ENCODE measurements at regions not wholly inside any gene's neighbourhood (a gene's known extent, or its start where the extent isn't known, plus 50 kb on each side); places are given as distances from the start of the nearest gene placed in this dataset.
"Not testable (repeated sequence)": the region's sequence is repeated elsewhere in the genome, so short reads cannot be mapped to it uniquely, and the experiment has no call there.

DNA sequence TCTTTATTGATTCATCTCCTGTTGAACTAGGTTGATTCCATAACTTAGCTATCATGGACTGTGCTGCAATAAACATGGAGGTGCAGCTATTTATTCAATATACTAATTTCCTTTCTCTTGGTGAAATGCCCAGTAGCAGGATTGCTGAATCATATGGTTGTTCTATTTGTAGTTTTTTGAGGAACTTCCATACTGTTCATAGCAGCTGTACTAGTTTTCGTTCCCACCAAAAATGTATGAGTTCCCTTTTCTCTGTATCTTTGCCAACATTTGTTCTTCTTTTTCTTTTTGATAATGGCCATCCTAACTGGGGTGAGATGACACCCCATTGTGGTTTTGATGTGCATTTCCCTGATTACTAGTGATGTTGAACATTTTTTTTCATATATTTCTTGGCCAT lies 87.2 kb upstream of the NAV2 start:
- no peak for DNase-seq

- DNase-seq = no peak
These were observed 94.7 kb upstream of the NAV2 start for GRCh38 chr11:19617696-19618523.

- DNase-seq = no peak
These were observed 97.1 kb upstream of the NAV2 start for GRCh38 chr11:19615341-19616183.

GRCh38 chr11:19614370-19614940 lies 98.2 kb upstream of the NAV2 start:
- DNase-seq = no peak

- not testable (repeated sequence) for DNase-seq
These were observed 100.6 kb upstream of the NAV2 start for GRCh38 chr11:19612025-19612424.

GRCh38 chr11:19607656-19608360 lies 104.8 kb upstream of the NAV2 start:
- DNase-seq = no peak

DNA sequence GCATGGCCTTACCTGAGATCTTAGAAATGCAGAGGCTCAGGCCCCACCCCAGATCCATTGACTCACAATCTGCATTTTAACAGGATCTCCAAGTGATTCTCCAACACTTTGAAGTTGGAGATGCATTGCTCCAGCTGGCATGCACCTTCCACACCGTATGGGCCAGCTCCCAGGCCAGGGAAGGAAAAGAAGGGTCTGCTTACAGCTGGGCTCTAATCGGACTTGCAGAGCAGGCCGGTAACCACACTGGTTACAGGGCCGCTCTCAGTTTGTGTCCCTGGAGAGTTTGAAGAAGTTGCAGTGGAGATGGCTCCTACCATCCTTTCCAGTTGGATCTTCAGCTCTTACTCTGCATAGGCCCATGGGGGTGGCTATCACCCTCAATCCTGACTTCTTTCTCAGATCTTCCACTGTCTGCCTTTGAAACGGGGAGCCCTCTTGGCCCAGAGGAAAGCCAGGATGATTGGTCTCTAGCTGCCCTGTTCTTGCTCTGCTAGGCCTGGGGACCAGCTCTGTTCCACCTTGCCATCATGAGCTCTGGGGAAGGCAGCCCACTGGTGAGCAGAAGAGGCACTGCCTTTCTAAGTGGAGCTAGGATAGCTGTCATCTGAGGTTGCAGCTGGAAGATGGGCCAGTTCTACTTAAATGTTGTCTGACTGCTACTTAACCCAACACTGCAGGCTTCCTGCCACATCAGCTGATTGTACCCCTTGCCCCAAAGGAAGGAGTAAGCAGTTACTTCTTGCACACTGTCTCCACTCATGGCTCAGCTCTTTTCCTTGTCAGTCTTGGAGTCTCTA lies 105.6 kb upstream of the NAV2 start:
- DNase-seq = no peak

GRCh38 chr11:19605520-19606371 lies 106.9 kb upstream of the NAV2 start:
- no peak for DNase-seq

GRCh38 chr11:19604679-19605375 lies 107.8 kb upstream of the NAV2 start:
- no peak for DNase-seq

- DNase-seq = no peak
These were observed 108.9 kb upstream of the NAV2 start for GRCh38 chr11:19603771-19604170.

- DNase-seq = no peak
These were observed 109.7 kb upstream of the NAV2 start for GRCh38 chr11:19602891-19603290.

DNA sequence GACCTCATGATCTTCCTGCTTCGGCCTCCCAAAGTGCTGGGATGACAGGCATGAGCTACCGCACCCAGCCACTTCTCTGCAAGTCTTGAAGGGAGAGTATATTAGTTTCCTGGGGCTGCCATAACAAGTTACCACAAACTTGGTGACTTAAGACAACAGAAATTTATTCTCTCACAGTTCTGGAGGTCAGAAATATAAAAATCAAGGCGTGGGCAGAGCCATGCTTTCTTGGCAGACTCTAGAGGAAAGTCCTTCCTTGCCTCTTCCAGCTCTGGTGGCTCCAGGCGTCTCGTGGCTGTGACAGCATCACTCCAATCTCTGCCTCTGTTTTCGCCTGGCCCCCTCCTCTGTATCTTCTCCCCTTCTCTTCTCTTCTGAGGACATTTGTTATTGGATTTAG lies 110.2 kb upstream of the NAV2 start:
- DNase-seq = no peak

DNA sequence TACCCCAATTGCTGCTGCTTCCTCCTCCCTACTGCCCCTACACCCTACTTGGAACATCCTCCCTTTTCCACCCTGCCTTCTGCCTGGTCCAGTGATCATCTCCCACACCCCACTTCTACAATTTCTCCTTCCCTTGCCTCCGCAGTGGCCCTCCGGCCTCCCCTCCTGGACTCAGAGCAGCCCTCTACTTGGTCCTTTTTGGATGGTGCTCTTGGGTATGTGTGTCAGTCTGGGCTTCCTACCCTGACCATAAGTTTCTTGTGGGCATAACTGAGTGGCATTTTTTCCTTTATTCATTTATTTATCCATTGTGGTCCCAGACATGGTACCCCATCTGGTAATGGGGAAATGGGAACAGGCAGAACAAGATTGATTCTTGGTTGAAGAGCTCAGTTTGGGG lies 111.4 kb upstream of the NAV2 start:
- DNase-seq = no peak

DNA sequence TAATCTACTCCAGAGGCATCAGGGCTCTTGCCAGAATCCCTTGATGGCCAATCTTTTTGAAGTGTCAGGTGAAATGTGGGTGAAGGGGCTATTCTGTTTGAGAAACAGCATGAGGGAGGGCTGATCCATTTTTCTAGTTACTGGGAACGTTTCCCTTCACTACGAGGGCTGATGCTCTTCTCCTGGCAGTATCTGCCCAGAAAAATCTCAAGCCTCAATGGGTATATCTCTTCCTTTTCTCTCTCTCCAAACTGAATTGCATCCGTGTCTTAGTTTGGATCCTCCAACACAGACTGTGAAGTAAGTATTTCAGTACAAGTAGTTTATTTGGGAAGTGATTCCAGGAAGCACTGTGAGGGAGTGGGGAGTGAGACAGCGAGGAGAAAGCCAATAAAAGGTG lies 113.0 kb upstream of the NAV2 start:
- DNase-seq = no peak

GRCh38 chr11:19598876-19599486 lies 113.7 kb upstream of the NAV2 start:
- no peak for DNase-seq

DNA sequence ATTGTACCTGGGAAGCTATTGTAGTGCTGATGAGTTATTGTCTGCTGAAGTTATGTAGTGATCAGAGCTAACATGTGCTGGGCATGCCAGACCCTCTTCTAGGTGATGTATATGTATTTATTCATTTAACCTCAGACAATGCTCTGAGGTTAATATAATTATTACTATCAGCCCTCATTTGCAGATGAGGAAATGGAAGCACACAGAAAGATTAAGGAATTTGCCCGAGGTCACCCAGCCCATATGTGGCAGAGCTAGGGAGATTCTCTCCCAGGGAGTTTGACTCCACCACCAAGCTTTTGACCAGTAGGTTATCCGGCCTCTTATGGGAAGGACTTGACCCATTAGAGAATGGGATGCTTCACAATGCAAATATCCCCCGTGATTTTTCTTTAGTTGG lies 114.2 kb upstream of the NAV2 start:
- no peak for DNase-seq

DNA sequence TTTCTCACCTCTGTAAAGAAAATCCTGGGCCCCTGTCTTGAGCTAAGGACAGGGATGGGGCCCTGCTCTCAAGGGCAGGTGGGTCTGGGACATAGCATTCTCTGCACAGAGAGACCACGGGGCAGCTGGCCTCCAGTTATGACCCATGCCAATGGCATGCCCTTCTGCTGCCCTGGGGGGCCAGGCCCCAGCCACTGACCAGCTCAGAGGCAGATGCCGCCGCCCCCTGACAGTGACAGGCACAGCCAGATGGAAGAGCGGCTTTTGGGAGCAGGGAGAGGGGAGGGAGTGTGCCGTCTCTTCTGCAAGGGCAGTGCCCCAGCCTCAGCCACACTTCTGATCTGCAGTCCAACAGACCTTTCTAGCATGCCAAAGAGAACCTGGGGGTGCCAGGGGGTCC lies 114.8 kb upstream of the NAV2 start:
- DNase-seq = no peak

DNA sequence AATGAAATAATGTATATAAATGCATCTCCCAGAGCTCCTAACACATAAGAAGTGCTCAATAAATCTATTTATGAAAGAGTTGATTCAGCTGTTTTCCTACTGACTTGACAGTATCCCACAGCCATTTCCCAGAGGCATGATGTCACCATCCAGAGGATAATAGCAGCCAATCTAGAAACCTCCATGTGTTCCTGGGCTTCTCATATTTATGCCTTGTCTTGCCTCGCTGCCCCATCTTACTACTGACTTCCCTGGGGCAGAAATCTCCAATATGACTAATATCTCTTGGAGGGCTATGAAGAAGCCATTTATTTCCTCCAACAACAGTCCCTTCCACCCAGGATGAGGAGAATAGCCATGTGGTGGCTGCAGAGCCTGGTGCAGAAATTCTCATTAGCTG lies 115.4 kb upstream of the NAV2 start:
- no peak for DNase-seq

- no peak for DNase-seq
These were observed 116.5 kb upstream of the NAV2 start for GRCh38 chr11:19595840-19596751.
